H1 (cell line): ENCODE measurements at regions not wholly inside any gene's neighbourhood (a gene's known extent, or its start where the extent isn't known, plus 50 kb on each side); places are given as distances from the start of the nearest gene placed in this dataset.

Experiments used
- CTCF ChIA-PET: fragments of 300-600 bp; sonication (Branson Sonifier 250); formaldehyde crosslinking; loops from one replicate; lab custom pipeline; 2021; ENCODE audit not compliant: partially characterized antibody; lab: Charles Lee
- POLR2A ChIA-PET: fragments of 300-600 bp; sonication (Branson Sonifier 250); formaldehyde crosslinking; loops from one replicate; lab custom pipeline; 2021; ENCODE audit warnings: inconsistent platforms; ENCODE audit not compliant: partially characterized antibody; lab: Charles Lee
- DNase-seq, 2 experiments: peaks; one replicate each; pipeline versions ENCODE4 v3.0.0 to v3.0.0-alpha.2; 2010 to 2022; ENCODE audit warnings: low spot score in 2 of 2, low read depth in 1 of 2, mixed read lengths in 1 of 2
- FAIRE-seq: peaks from 2 replicates; lab custom pipeline; 2011; peaks lifted over from hg19 to GRCh38; lab: Jason Lieb, UNC
- H2AFZ ChIP-seq: 2 replicates; pipeline ENCODE4 v1.8.1; 2012; ENCODE audit warnings: low read length, inconsistent platforms
- H2AK5ac ChIP-seq: 2 replicates; pipeline ENCODE4 v1.6.1; 2013; ENCODE audit warnings: low read depth, low read length
- H2BK120ac ChIP-seq: replicated peaks from 2 replicates; pipeline ENCODE3; 2013; ENCODE audit warnings: low read depth, low read length, inconsistent platforms
- H2BK12ac ChIP-seq: 2 replicates; pipeline ENCODE4 v1.6.1; 2013; ENCODE audit warnings: low read depth, low read length
- H2BK15ac ChIP-seq: 2 replicates; pipeline ENCODE4 v1.6.1; 2013; ENCODE audit warnings: low read length
- H2BK20ac ChIP-seq: 2 replicates; pipeline ENCODE4 v1.6.1; 2013; ENCODE audit warnings: low read length
- H2BK5ac ChIP-seq: 2 replicates; pipeline ENCODE4 v1.6.1; 2013; ENCODE audit warnings: low read depth, low read length
- H3K14ac ChIP-seq: 2 replicates; pipeline ENCODE4 v1.6.1; 2013; ENCODE audit warnings: inconsistent platforms; ENCODE audit not compliant: insufficient read length
- H3K18ac ChIP-seq: 2 replicates; pipeline ENCODE4 v1.6.1; 2013; ENCODE audit warnings: low read length; ENCODE audit errors: extremely low read depth
- H3K23ac ChIP-seq: 2 replicates; pipeline ENCODE4 v1.6.1; 2013; ENCODE audit warnings: inconsistent platforms; ENCODE audit not compliant: insufficient read length
- H3K23me2 ChIP-seq: 2 replicates; pipeline ENCODE4 v1.6.1; 2013; ENCODE audit warnings: low read depth, low read length
- H3K27ac ChIP-seq: 2 replicates; pipeline ENCODE4 v1.6.1; 2011; ENCODE audit warnings: low read depth, low read length, inconsistent platforms
- H3K27me3 ChIP-seq, 4 experiments: replicated peaks in 1 of 4; 1 replicate in 1 of 4; 2 replicates in 3 of 4; pipeline versions ENCODE4 v1.6.1 to v1.8.1; 2011 to 2013; ENCODE audit warnings: low read length in 3 of 4, mild to moderate bottlenecking in 3 of 4, inconsistent platforms in 2 of 4, mixed read lengths in 2 of 4, moderate library complexity in 1 of 4; ENCODE audit not compliant: control insufficient read depth in 3 of 4, insufficient read depth in 3 of 4; ENCODE audit errors: extremely low read depth in 1 of 4
- H3K36me3 ChIP-seq, 4 experiments: 2 replicates each; pipeline versions ENCODE4 v1.6.1 to v1.8.1; 2011 to 2013; ENCODE audit warnings: mild to moderate bottlenecking in 4 of 4, low read length in 3 of 4, moderate library complexity in 2 of 4, control low read depth in 1 of 4, inconsistent platforms in 1 of 4; ENCODE audit not compliant: insufficient read depth in 4 of 4, control insufficient read depth in 2 of 4
- H3K4ac ChIP-seq: replicated peaks from 2 replicates; pipeline ENCODE3; 2013; ENCODE audit warnings: low read length, low read depth, mixed read lengths, inconsistent platforms; ENCODE audit not compliant: insufficient read length
- H3K4me1 ChIP-seq, 4 experiments: replicated peaks in 1 of 4; 1 replicate in 1 of 4; 2 replicates in 3 of 4; pipeline versions ENCODE4 v1.6.1 to v1.8.1; 2011 to 2013; ENCODE audit warnings: low read length in 3 of 4, inconsistent platforms in 2 of 4, mixed read lengths in 1 of 4; ENCODE audit not compliant: insufficient read depth in 4 of 4, control insufficient read depth in 3 of 4
- H3K4me2 ChIP-seq, 2 experiments: 2 replicates each; pipeline versions ENCODE4 v1.6.1 to v1.8.1; 2011 to 2013; ENCODE audit warnings: low read depth in 2 of 2, low read length in 2 of 2, control low read depth in 1 of 2, inconsistent platforms in 1 of 2, mild to moderate bottlenecking in 1 of 2; ENCODE audit not compliant: insufficient read depth in 1 of 2
- H3K4me3 ChIP-seq, 4 experiments: fragments of 200-600, 300-600 bp in 1 of 4; sonication (generic), shearing (Covaris generic), sonication (Bioruptor Twin) in 1 of 4; 2 replicates each; pipeline versions ENCODE4 v1.5.1 to v1.8.1; 2011 to 2016; ENCODE audit warnings: low read length in 4 of 4, low read depth in 3 of 4, control low read depth in 2 of 4, inconsistent platforms in 2 of 4, mild to moderate bottlenecking in 2 of 4, mixed read lengths in 1 of 4, moderate library complexity in 1 of 4; ENCODE audit not compliant: insufficient read depth in 2 of 4; ENCODE audit errors: extremely low read depth in 1 of 4
- H3K56ac ChIP-seq: replicated peaks from 2 replicates; pipeline ENCODE3; 2013; ENCODE audit warnings: low read depth, mild to moderate bottlenecking, mixed read lengths, low read length, inconsistent platforms; ENCODE audit not compliant: insufficient read length
- H3K79me1 ChIP-seq: 2 replicates; pipeline ENCODE4 v1.6.1; 2013; ENCODE audit warnings: low read depth, low read length, control low read depth
- H3K79me2 ChIP-seq, 2 experiments: 2 replicates each; pipeline versions ENCODE4 v1.6.1 to v1.8.1; 2012 to 2013; ENCODE audit warnings: low read length in 2 of 2, mild to moderate bottlenecking in 2 of 2, inconsistent platforms in 1 of 2; ENCODE audit not compliant: insufficient read depth in 2 of 2, control insufficient read depth in 1 of 2
- H3K9ac ChIP-seq, 4 experiments: replicated peaks in 1 of 4; 1 replicate in 1 of 4; 2 replicates in 3 of 4; pipeline versions ENCODE4 v1.6.1 to v1.8.1; 2011 to 2013; ENCODE audit warnings: low read depth in 3 of 4, low read length in 3 of 4, control low read depth in 2 of 4, mild to moderate bottlenecking in 2 of 4, moderate library complexity in 2 of 4, inconsistent platforms in 1 of 4; ENCODE audit errors: extremely low read depth in 1 of 4
- H3K9me3 ChIP-seq, 2 experiments: 2 replicates each; pipeline versions ENCODE4 v1.6.1 to v1.8.1; 2012 to 2013; ENCODE audit warnings: mild to moderate bottlenecking in 2 of 2, moderate library complexity in 2 of 2, control low read depth in 1 of 2, inconsistent platforms in 1 of 2, low read depth in 1 of 2, low read length in 1 of 2, mixed read lengths in 1 of 2; ENCODE audit not compliant: insufficient read depth in 2 of 2
- H4K20me1 ChIP-seq, 2 experiments: replicated peaks in 1 of 2; 2 replicates each; pipeline versions ENCODE3 to v1.8.1; 2011 to 2013; ENCODE audit warnings: inconsistent platforms in 2 of 2, low read length in 2 of 2, mild to moderate bottlenecking in 1 of 2; ENCODE audit not compliant: insufficient read depth in 2 of 2, control insufficient read depth in 1 of 2
- H4K5ac ChIP-seq: 2 replicates; pipeline ENCODE4 v1.6.1; 2013; ENCODE audit warnings: low read length, low read depth, mixed read lengths, inconsistent platforms; ENCODE audit not compliant: insufficient read length
- H4K8ac ChIP-seq: 2 replicates; pipeline ENCODE4 v1.8.0; 2013; ENCODE audit warnings: mild to moderate bottlenecking, moderate library complexity, low read length, inconsistent platforms; ENCODE audit not compliant: insufficient read depth; ENCODE audit errors: extremely low read depth
- H4K91ac ChIP-seq: replicated peaks from 2 replicates; pipeline ENCODE3; 2013; ENCODE audit warnings: low read length, mixed read lengths, inconsistent platforms; ENCODE audit not compliant: insufficient read length
- CHD1 ChIP-seq: IDR thresholded peaks from 2 replicates; pipeline ENCODE4 v1.6.1; 2012; ENCODE audit warnings: low read depth, low read length, improper control_type of control experiment
- POLR2A ChIP-seq, 2 experiments: IDR thresholded peaks; 1 replicate in 1 of 2; 2 replicates in 1 of 2; pipeline ENCODE4 v1.6.1; 2011; ENCODE audit warnings: low read depth in 2 of 2, low read length in 2 of 2, mild to moderate bottlenecking in 2 of 2; ENCODE audit errors: control extremely low read depth in 1 of 2
- TEAD4 ChIP-seq: IDR thresholded peaks from 2 replicates; pipeline ENCODE4 v1.6.1; 2012; ENCODE audit warnings: low read depth, low read length, inconsistent platforms, mixed read lengths
- WGBS, 2 experiments: shearing (Covaris generic) in 1 of 2; methylation state at CpG; one replicate each; pipeline versions ENCODE4 v1.1.6 to v1.1.7; 2013 to 2015; ENCODE audit warnings: low lambda C conversion rate in 2 of 2, mixed read lengths in 2 of 2, inconsistent platforms in 1 of 2, low coverage in 1 of 2, missing lambda C conversion rate in 1 of 2; ENCODE audit not compliant: insufficient replicate concordance in 2 of 2, insufficient coverage in 1 of 2, insufficient read length in 1 of 2; ENCODE audit errors: extremely low coverage in 1 of 2, missing lambda C conversion rate in 1 of 2; 5-methylcytosine and 5-hydroxymethylcytosine counted together

DNA sequence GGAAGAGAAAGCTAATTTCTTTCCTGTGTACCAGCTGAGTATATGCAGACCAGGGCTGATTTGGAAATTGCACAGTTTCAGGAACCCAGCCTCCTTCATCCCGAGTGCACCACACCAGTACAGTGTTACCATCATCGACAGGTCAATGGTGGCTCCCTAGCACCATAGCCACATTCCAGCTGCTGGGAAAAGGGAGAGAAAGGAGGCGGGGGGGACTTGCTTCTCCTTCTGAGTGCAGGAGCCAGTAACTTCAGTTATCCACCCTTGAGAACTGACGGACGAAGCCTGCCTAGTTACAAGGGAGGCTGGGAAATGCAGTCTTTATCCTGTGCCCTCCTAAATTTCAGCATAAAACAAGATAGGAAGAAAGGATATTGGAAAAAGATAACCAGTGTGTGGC is 129.7 kb upstream of the PRICKLE2 start:
- 75% methylated on average over 5 of the region's 5 CpGs; no CpG with 5 or more reads in 1 of the 2 experiments for WGBS, 2 experiments
- H3K27ac ChIP-seq: no peak overlapping the region
- H3K4me3 ChIP-seq: no peak overlapping the region
- H4K20me1 ChIP-seq: no peaks in the 10 kb centered on the region
- no peaks in the 10 kb centered on the region for H3K36me3 ChIP-seq
- no peak overlapping the region for H3K4ac ChIP-seq
- no peaks in the 10 kb centered on the region for H3K27me3 ChIP-seq
- no peak overlapping the region for H2BK15ac ChIP-seq
- no peak overlapping the region for H2AFZ ChIP-seq
- no peak overlapping the region for H3K4me2 ChIP-seq
- H3K4me1 ChIP-seq: peaks cover 0 to 9% (median 5%) of the 10 kb centered on the region in 4 experiments; a peak in 4 of 7 replicates
- no peak for FAIRE-seq
- no peak overlapping the region for H2AK5ac ChIP-seq
- H3K23ac ChIP-seq: no peak overlapping the region
- TF ChIP-seq POLR2A (IDR thresholded peaks at IDR 0.05; ENCODE audit: control extremely low read depth in 1 of 2, low read depth in 2 of 2, low read length in 2 of 2) (no peak), CHD1 (no peak), TEAD4 (peak; percentile 47; the same call in 1 of the 2 replicates)
- no peak overlapping the region for H4K5ac ChIP-seq
- no peak overlapping the region for H4K8ac ChIP-seq
- no peak overlapping the region for H2BK120ac ChIP-seq
- no peak overlapping the region for H2BK5ac ChIP-seq
- H2BK20ac ChIP-seq: no peak overlapping the region
- no peaks in the 10 kb centered on the region for H3K79me2 ChIP-seq
- H3K56ac ChIP-seq: no peak overlapping the region
- no peaks in the 10 kb centered on the region for H3K9me3 ChIP-seq
- no peak overlapping the region for H3K14ac ChIP-seq
- no peak overlapping the region for H3K9ac ChIP-seq
- no peak overlapping the region for H3K18ac ChIP-seq
- H3K23me2 ChIP-seq: no peaks in the 10 kb centered on the region
- no peak for DNase-seq
- ChIA-PET CTCF (interaction anchor here (0.5 to 1.4 kb wide), 6 partner anchors 8 to 1732 kb away, joined by 3 to 5 read pairs (median 3); no protein-coding TSS in a partner anchor), POLR2A (no interaction called here)
- H2BK12ac ChIP-seq: no peak overlapping the region
- H3K79me1 ChIP-seq: no peaks in the 10 kb centered on the region
- no peak overlapping the region for H4K91ac ChIP-seq
